HepG2 (cell line): ENCODE measurements at regions not wholly inside any gene's neighbourhood (a gene's known extent, or its start where the extent isn't known, plus 50 kb on each side); places are given as distances from the start of the nearest gene placed in this dataset.

Experiments
- ATAC-seq: fragments of 200-7000 bp; cut with Tn5 transposase; 3 replicates; pipeline ENCODE4 v1.9.1; 2020; ENCODE audit warnings: mild to moderate bottlenecking, moderate library complexity
- BruUV-seq: library from RNA; stranded (reverse); fragments of 400-500 nt; replicated peaks from 2 replicates; lab custom pipeline; 2021; lab: Mats Ljungman, UMichigan
- CTCF ChIA-PET: fragments of 300-600 bp; formaldehyde crosslinking; extraction: SDS; loops from one replicate; lab custom pipeline; 2021; ENCODE audit warnings: low total read pairs, inconsistent platforms, low intra/inter-chr PET ratio; lab: Yijun Ruan, JAX
- POLR2A ChIA-PET: fragments of 350-600 bp; sonication (Branson Sonifier 250); formaldehyde crosslinking; loops from one replicate; lab custom pipeline; 2020; ENCODE audit warnings: antibody characterized with exemption, inconsistent platforms; lab: Yijun Ruan, JAX
- DNase-seq: peaks from one replicate; pipeline ENCODE4 v3.0.0-alpha.2; 2015; ENCODE audit warnings: low spot score
- FAIRE-seq: peaks from 3 replicates; lab custom pipeline; 2011; peaks lifted over from hg19 to GRCh38; lab: Jason Lieb, UNC
- H2AFZ ChIP-seq: one replicate; pipeline ENCODE4 v1.6.1; 2011; ENCODE audit warnings: low read length, inconsistent platforms
- H3K27ac ChIP-seq: fragments of 300-600 bp; 3 replicates; pipeline ENCODE4 v1.8.0; 2011; ENCODE audit warnings: mixed run types, mild to moderate bottlenecking, mixed read lengths, low read length, inconsistent platforms; ENCODE audit not compliant: insufficient read depth; ENCODE audit errors: extremely low read length
- H3K27me3 ChIP-seq, 2 experiments: fragments of 200-600 bp in 1 of 2; 2 replicates in 1 of 2; 3 replicates in 1 of 2; pipeline versions ENCODE4 v1.6.0 to v1.8.0; 2011; ENCODE audit warnings: low read length in 2 of 2, mild to moderate bottlenecking in 2 of 2, moderate library complexity in 2 of 2, inconsistent platforms in 1 of 2; ENCODE audit not compliant: insufficient read depth in 2 of 2, control insufficient read depth in 1 of 2
- H3K36me3 ChIP-seq, 2 experiments: fragments of 200-600 bp in 1 of 2; replicated peaks in 1 of 2; 2 replicates in 1 of 2; 3 replicates in 1 of 2; pipeline versions ENCODE4 v1.5.1 to v1.8.0; 2011; ENCODE audit warnings: low read length in 2 of 2, inconsistent platforms in 1 of 2; ENCODE audit not compliant: insufficient read depth in 2 of 2, control insufficient read depth in 1 of 2
- H3K4me1 ChIP-seq: 2 replicates; pipeline ENCODE4 v1.5.1; 2012; ENCODE audit warnings: low read length, inconsistent platforms; ENCODE audit not compliant: insufficient read depth
- H3K4me2 ChIP-seq: 2 replicates; pipeline ENCODE4 v1.6.0; 2011; ENCODE audit warnings: low read depth, low read length, inconsistent platforms
- H3K4me3 ChIP-seq, 3 experiments: fragments of 200-600 bp in 1 of 3; sonication (generic), shearing (Covaris generic) in 1 of 3; replicated peaks in 1 of 3; 2 replicates each; pipeline ENCODE4 v1.5.1; 2011 to 2016; ENCODE audit warnings: low read length in 3 of 3, inconsistent platforms in 2 of 3, low read depth in 2 of 3, mild to moderate bottlenecking in 2 of 3, control low read depth in 1 of 3, mixed read lengths in 1 of 3; ENCODE audit not compliant: insufficient read depth in 1 of 3
- H3K79me2 ChIP-seq: one replicate; pipeline ENCODE4 v1.6.1; 2011; ENCODE audit warnings: low read length, inconsistent platforms; ENCODE audit not compliant: insufficient read depth
- H3K9ac ChIP-seq: 2 replicates; pipeline ENCODE4 v1.6.0; 2011; ENCODE audit warnings: mild to moderate bottlenecking, low read depth, low read length, inconsistent platforms; ENCODE audit not compliant: insufficient read depth
- H3K9me3 ChIP-seq: 2 replicates; pipeline ENCODE4 v1.5.1; 2012; ENCODE audit warnings: mild to moderate bottlenecking, low read length
- H4K20me1 ChIP-seq: 2 replicates; pipeline ENCODE4 v1.6.0; 2011; ENCODE audit warnings: inconsistent platforms, mild to moderate bottlenecking, low read length, moderate library complexity; ENCODE audit not compliant: insufficient read depth
- HOXA3 ChIP-seq: sonication (generic); formaldehyde crosslinking; IDR thresholded peaks from 2 replicates; pipeline ENCODE4 v1.5.0; 2020; ENCODE audit warnings: missing genetic modification reagents
- KDM6A ChIP-seq: IDR thresholded peaks from 2 replicates; pipeline ENCODE4 v1.6.1; 2016; ENCODE audit warnings: low read depth
- MBNL3 ChIP-seq: fragments of 250-450 bp; sonication (Bioruptor Pico); conservative IDR thresholded peaks from 2 replicates; pipeline ENCODE4 v1.8.0; 2022; ENCODE audit warnings: mild to moderate bottlenecking, inconsistent platforms
- PBX2 ChIP-seq: IDR thresholded peaks from 2 replicates; pipeline ENCODE4 v1.6.1; 2016; ENCODE audit warnings: control low read depth
- SMARCE1 ChIP-seq: fragments of 450-650 bp; IDR thresholded peaks from 2 replicates; pipeline ENCODE4 v1.6.1; 2017; ENCODE audit warnings: borderline replicate concordance
- TBL1XR1 ChIP-seq: fragments of 150-350 bp; IDR thresholded peaks from 2 replicates; pipeline ENCODE4 v1.6.1; 2014; ENCODE audit warnings: borderline replicate concordance, low read length; ENCODE audit not compliant: partially characterized antibody
- XBP1 ChIP-seq: sonication (generic); formaldehyde crosslinking; IDR thresholded peaks from 2 replicates; pipeline ENCODE4 v1.5.0; 2020; ENCODE audit warnings: missing genetic modification reagents
- ZBTB3 ChIP-seq: sonication (generic); formaldehyde crosslinking; IDR thresholded peaks from 2 replicates; pipeline ENCODE4 v1.4.0; 2020; ENCODE audit warnings: low read depth, mild to moderate bottlenecking, moderate library complexity, missing genetic modification reagents, borderline replicate concordance
- ZNF10 ChIP-seq: sonication (generic); formaldehyde crosslinking; IDR thresholded peaks from 2 replicates; pipeline ENCODE4 v1.4.0; 2020; ENCODE audit warnings: mild to moderate bottlenecking, low read depth, missing genetic modification reagents, borderline replicate concordance
- ZNF225 ChIP-seq: sonication (generic); formaldehyde crosslinking; IDR thresholded peaks from 2 replicates; pipeline ENCODE4 v1.4.0; 2020; ENCODE audit warnings: mild to moderate bottlenecking, missing genetic modification reagents
- ZNF383 ChIP-seq: sonication (generic); formaldehyde crosslinking; IDR thresholded peaks from 2 replicates; pipeline ENCODE4 v1.4.0; 2020; ENCODE audit warnings: missing genetic modification reagents, mild to moderate bottlenecking, borderline replicate concordance
- ZNF768 ChIP-seq: sonication (generic); formaldehyde crosslinking; IDR thresholded peaks from 2 replicates; pipeline ENCODE4 v1.4.0; 2020; ENCODE audit warnings: missing genetic modification reagents
- ZNF773 ChIP-seq: sonication (generic); formaldehyde crosslinking; IDR thresholded peaks from 2 replicates; pipeline ENCODE4 v1.4.0; 2020; ENCODE audit warnings: missing genetic modification reagents, borderline replicate concordance
- ZSCAN5A ChIP-seq: sonication (generic); formaldehyde crosslinking; IDR thresholded peaks from 2 replicates; pipeline ENCODE4 v1.8.0; 2022; ENCODE audit warnings: mild to moderate bottlenecking, missing genetic modification reagents, borderline replicate concordance
- WGBS: methylation state at CpG from one replicate; pipeline ENCODE4 v1.1.6; 2017; ENCODE audit warnings: low lambda C conversion rate; 5-methylcytosine and 5-hydroxymethylcytosine counted together
- in situ Hi-C: cut with HindIII; loops from 2 replicates; pipeline ENCODE4 v1.10.0; 2017; ENCODE audit warnings: low pct_unique_long_range_greater_than_20kb; ENCODE audit not compliant: extremely low pct_ligation_motif_present
- intact Hi-C: fragments of 100-400 bp; cut with micrococcal nuclease; formaldehyde crosslinking; loops from one replicate; pipeline ENCODE4 v1.10.0; 2022; ENCODE audit not compliant: unreplicated experiment

GRCh38 chr2:51781691-51782090 lies 749.8 kb upstream of the NRXN1 start:
- Histone ChIP-seq H3K4me2 (no peak overlapping the region), H4K20me1 (no peaks in the 10 kb centered on the region), H3K36me3 (no peaks in the 10 kb centered on the region), H3K9ac (no peak overlapping the region), H3K27me3 (no peaks in the 10 kb centered on the region), H3K4me3 (no peak overlapping the region), H3K27ac (no peak overlapping the region), H2AFZ (no peak overlapping the region), H3K79me2 (peaks cover 2% of the 10 kb centered on the region), H3K9me3 (peaks cover 50% of the 10 kb centered on the region), H3K4me1 (peaks cover 7% of the 10 kb centered on the region; the same call in 1 of the 2 replicates)
- DNase-seq: no peak
- intact Hi-C loops: no loop called here
- ChIA-PET POLR2A (no interaction called here), CTCF (no interaction called here)
- in situ Hi-C loops: no loop called here
- WGBS: 9% methylated on average over 4 of the region's 4 CpGs
- FAIRE-seq: no peak
- TF ChIP-seq PBX2 (CRISPR knock-in tag) (no peak), ZNF10 (no peak), KDM6A (CRISPR knock-in tag) (no peak), SMARCE1 (no peak), MBNL3 (CRISPR knock-in tag) (no peak), ZNF768 (CRISPR knock-in tag) (no peak), XBP1 (CRISPR knock-in tag) (no peak), TBL1XR1 (no peak), HOXA3 (CRISPR knock-in tag) (no peak), ZBTB3 (CRISPR knock-in tag) (no peak), ZNF225 (CRISPR knock-in tag) (no peak), ZNF383 (CRISPR knock-in tag) (no peak), ZNF773 (no peak), ZSCAN5A (no peak)
- ATAC-seq: no peak
- no TSS peak for BruUV-seq
